CD4-positive, alpha-beta T cell (primary cell): ENCODE measurements at regions not wholly inside any gene's neighbourhood (a gene's known extent, or its start where the extent isn't known, plus 50 kb on each side); places are given as distances from the start of the nearest gene placed in this dataset.

Source experiments
- ATAC-seq: fragments of 200-7000 bp; cut with Tn5 transposase; one replicate; pipeline ENCODE4 v1.10.0; 2022; ENCODE audit warnings: mild to moderate bottlenecking; ENCODE audit not compliant: poor library complexity
- CTCF ChIA-PET: fragments of 350-600 bp; sonication (Branson Sonifier 250); formaldehyde crosslinking; loops from one replicate; lab custom pipeline; 2021; ENCODE audit warnings: antibody characterized with exemption, inconsistent platforms; lab: Charles Lee
- POLR2A ChIA-PET: fragments of 350-600 bp; sonication (Branson Sonifier 250); formaldehyde crosslinking; loops from one replicate; lab custom pipeline; 2021; ENCODE audit warnings: antibody characterized with exemption, inconsistent platforms; lab: Charles Lee
- DNase-seq, 14 experiments: peaks; one replicate each; pipeline ENCODE4 v3.0.0-alpha.2; 2013 to 2020; ENCODE audit warnings: mixed read lengths in 2 of 14
- H3K27ac ChIP-seq, 2 donors: one replicate each; pipeline versions ENCODE4 v1.5.1 to v1.7.0; 2013; ENCODE audit warnings: low read length in 2 of 2, low read depth in 1 of 2, mild to moderate bottlenecking in 1 of 2
- H3K27me3 ChIP-seq, 2 experiments: 1 replicate in 1 of 2; 2 replicates in 1 of 2; pipeline versions ENCODE4 v1.6.1 to v1.7.0; 2013; ENCODE audit warnings: low read length in 2 of 2, control low read depth in 1 of 2, mild to moderate bottlenecking in 1 of 2, moderate library complexity in 1 of 2; ENCODE audit not compliant: insufficient read depth in 2 of 2, control insufficient read depth in 1 of 2
- H3K36me3 ChIP-seq: one replicate; pipeline ENCODE4 v1.6.1; 2013; ENCODE audit warnings: low read length, control low read depth; ENCODE audit not compliant: insufficient read depth
- H3K4me1 ChIP-seq: one replicate; pipeline ENCODE4 v1.6.1; 2013; ENCODE audit warnings: low read length, control low read depth; ENCODE audit not compliant: insufficient read depth
- H3K4me3 ChIP-seq: one replicate; pipeline ENCODE4 v1.5.1; 2013; ENCODE audit warnings: mild to moderate bottlenecking, low read length, moderate library complexity
- H3K9me3 ChIP-seq, 2 experiments: 1 replicate in 1 of 2; 2 replicates in 1 of 2; pipeline versions ENCODE4 v1.6.1 to v1.7.0; 2013; ENCODE audit warnings: low read length in 2 of 2, mild to moderate bottlenecking in 2 of 2, control low read depth in 1 of 2, moderate library complexity in 1 of 2; ENCODE audit not compliant: control insufficient read depth in 1 of 2, insufficient read depth in 1 of 2
- H3K27ac Mint-ChIP-seq: one replicate; pipeline ENCODE4 v1.8.0; 2020; ENCODE audit warnings: mixed read lengths
- H3K27me3 Mint-ChIP-seq: one replicate; pipeline ENCODE4 v1.8.0; 2021; ENCODE audit warnings: mixed read lengths
- H3K36me3 Mint-ChIP-seq: one replicate; pipeline ENCODE4 v1.8.0; 2021; ENCODE audit warnings: low read depth, mixed read lengths
- H3K4me1 Mint-ChIP-seq: one replicate; pipeline ENCODE4 v1.8.0; 2021; ENCODE audit warnings: low read depth, mixed read lengths
- H3K4me3 Mint-ChIP-seq: one replicate; pipeline ENCODE4 v1.8.0; 2020; ENCODE audit warnings: mild to moderate bottlenecking, mixed read lengths
- H3K9me3 Mint-ChIP-seq: one replicate; pipeline ENCODE4 v1.8.0; 2020; ENCODE audit warnings: mixed read lengths
- intact Hi-C, 2 experiments: fragments of 100-400 bp; cut with DNase I in 1 of 2; cut with micrococcal nuclease in 1 of 2; formaldehyde crosslinking; loops; one replicate each; pipeline versions ENCODE4 v1.15.1 to v1.9.0; 2023 to 2025; cut with DNase I, micrococcal nuclease
- TF ChIP-seq, protein P1 (sequence below): fragments of 200-600 bp; IDR thresholded peaks from one replicate; pipeline ENCODE4 v1.8.0; 2022; ENCODE audit warnings: antibody characterized with exemption, mild to moderate bottlenecking

DNA sequence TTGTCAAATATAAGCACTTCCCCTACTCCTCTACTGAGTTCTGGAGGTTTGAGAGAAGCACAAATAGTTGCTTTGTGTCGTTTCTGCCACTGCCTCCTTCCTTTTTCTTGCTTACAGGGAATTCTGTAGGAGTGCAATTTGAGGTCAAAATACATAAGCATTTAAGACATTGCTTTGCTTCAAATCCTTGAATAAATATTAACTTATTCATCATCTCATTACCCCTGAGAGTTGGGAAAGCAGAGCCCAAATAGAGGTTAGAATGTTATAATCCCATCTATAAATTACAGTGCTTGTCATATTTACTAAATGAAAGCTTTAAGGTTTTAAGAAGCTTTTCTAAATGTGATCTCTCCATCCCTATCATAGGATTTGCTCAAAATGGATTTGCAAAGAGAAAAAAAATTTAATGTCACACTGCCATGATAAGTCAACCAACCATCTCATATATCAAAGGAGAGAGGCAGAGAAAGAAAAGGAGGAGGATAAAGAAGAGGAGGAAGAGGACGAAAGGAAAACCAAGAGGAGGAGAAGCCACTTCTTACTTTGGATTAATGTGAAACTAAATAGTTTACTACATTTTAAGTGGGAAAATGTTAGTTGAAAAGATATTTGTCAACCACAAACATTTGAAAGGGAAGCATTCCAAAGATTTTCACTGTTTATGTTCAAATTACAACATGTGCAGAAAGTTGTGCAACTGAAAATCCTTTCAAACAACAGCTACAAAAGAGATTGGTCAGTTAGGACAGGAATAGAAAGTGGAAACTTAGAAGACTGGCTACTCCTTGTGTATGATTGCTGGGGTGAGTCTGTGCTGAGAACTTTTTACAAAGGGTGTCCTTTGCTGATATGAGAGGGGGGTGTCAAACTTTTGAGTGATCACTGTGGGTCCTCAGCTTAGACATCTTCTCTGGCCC is 277.3 kb upstream of the FN1 start:
- H3K27ac ChIP-seq, result no peak overlapping the region
- no peaks in the 10 kb centered on the region for H3K4me1 ChIP-seq
- TF ChIP-seq, protein P1, sequence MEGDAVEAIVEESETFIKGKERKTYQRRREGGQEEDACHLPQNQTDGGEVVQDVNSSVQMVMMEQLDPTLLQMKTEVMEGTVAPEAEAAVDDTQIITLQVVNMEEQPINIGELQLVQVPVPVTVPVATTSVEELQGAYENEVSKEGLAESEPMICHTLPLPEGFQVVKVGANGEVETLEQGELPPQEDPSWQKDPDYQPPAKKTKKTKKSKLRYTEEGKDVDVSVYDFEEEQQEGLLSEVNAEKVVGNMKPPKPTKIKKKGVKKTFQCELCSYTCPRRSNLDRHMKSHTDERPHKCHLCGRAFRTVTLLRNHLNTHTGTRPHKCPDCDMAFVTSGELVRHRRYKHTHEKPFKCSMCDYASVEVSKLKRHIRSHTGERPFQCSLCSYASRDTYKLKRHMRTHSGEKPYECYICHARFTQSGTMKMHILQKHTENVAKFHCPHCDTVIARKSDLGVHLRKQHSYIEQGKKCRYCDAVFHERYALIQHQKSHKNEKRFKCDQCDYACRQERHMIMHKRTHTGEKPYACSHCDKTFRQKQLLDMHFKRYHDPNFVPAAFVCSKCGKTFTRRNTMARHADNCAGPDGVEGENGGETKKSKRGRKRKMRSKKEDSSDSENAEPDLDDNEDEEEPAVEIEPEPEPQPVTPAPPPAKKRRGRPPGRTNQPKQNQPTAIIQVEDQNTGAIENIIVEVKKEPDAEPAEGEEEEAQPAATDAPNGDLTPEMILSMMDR, result no peak
- no peaks in the 10 kb centered on the region for H3K36me3 ChIP-seq
- peaks cover 3% of the 10 kb centered on the region for H3K4me1 Mint-ChIP-seq
- ATAC-seq, result no peak
- no peaks in the 10 kb centered on the region for H3K9me3 ChIP-seq
- H3K27me3 ChIP-seq, result no peaks in the 10 kb centered on the region
- intact Hi-C loops, result no loop called here
- H3K9me3 Mint-ChIP-seq, result no peaks in the 10 kb centered on the region
- no peaks in the 10 kb centered on the region for H3K36me3 Mint-ChIP-seq
- H3K27ac Mint-ChIP-seq, result no peak overlapping the region
- no peak overlapping the region for H3K4me3 ChIP-seq
- no peaks in the 10 kb centered on the region for H3K27me3 Mint-ChIP-seq
- H3K4me3 Mint-ChIP-seq, result no peak overlapping the region
- ChIA-PET POLR2A (no interaction called here), CTCF (no interaction called here)
- no peak for DNase-seq

DNA sequence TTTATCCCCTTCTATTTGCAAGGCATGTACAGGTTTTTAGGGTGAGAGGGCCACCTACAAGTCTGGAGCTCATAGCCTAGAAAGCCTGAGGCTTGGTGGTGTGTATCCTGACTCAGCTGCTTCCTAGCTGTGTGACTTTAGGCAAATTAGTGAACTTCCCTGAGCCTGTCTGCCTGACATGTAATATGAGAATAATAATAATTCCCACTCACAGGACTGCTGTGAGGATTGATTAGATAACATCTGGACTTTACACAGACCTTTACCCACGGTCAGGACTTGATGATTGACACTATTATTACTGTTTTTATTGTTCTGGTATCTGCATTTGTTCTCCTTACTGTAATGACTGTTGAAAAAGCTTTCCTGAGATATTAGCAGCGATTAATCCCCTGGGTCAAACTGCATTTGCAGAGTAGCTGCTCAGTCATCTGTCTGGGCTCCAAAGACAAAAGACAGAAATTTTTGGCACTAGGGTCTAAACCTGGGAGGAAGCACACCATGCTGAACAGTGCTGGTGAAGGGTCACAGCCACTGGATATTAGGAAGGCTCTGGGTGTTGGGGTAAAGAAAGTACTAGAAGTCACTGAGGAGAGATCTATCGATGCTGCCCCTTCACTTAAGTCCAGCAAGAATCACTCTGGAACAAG is 276.5 kb upstream of the FN1 start:
- ChIA-PET CTCF (no interaction called here), POLR2A (no interaction called here)
- Histone ChIP-seq H3K36me3 (no peaks in the 10 kb centered on the region), H3K27ac (no peak overlapping the region), H3K4me1 (no peaks in the 10 kb centered on the region), H3K27me3 (no peaks in the 10 kb centered on the region), H3K9me3 (no peaks in the 10 kb centered on the region), H3K4me3 (no peak overlapping the region)
- no peak for DNase-seq
- Mint-ChIP-seq H3K9me3 (no peaks in the 10 kb centered on the region), H3K27ac (no peak overlapping the region), H3K4me3 (no peak overlapping the region), H3K36me3 (no peaks in the 10 kb centered on the region), H3K4me1 (no peaks in the 10 kb centered on the region), H3K27me3 (no peaks in the 10 kb centered on the region)
- TF ChIP-seq, protein P1, result no peak
- intact Hi-C loops, result no loop called here
- no peak for ATAC-seq

DNA sequence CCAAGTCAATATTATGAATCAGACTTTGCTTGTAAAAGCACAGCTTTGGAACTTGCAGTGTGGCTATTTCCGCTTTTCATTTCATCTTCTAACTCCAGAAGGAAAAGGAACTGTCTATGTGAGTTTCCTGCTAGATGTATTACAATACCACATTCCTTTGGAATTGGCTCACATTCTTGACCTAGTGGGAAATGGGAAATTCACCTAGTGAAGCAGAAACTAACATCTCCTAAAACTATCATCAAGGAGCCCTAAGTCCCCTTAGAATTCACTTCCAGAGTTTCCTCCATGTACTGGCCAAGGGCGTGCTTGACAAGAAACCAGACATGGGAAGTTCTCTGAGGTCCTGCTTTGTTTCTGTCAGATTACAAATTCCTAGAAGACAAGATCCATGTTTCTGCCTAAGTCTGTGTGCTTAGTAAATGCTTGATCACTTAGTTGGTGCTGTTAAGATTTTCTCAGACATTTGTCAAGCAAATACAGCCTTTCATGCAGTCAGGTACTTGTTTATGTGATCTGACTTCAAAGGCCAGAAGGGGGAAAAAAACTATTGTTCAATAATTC is 275.7 kb upstream of the FN1 start:
- H3K4me1 Mint-ChIP-seq, result no peaks in the 10 kb centered on the region
- H3K36me3 ChIP-seq, result no peaks in the 10 kb centered on the region
- no peak overlapping the region for H3K4me3 ChIP-seq
- H3K9me3 Mint-ChIP-seq, result no peaks in the 10 kb centered on the region
- no peaks in the 10 kb centered on the region for H3K4me1 ChIP-seq
- ChIA-PET POLR2A (no interaction called here), CTCF (no interaction called here)
- TF ChIP-seq, protein P1, result no peak
- intact Hi-C loops, result no loop called here
- H3K27me3 ChIP-seq, result no peaks in the 10 kb centered on the region
- DNase-seq (peak in 1 of 14 experiments; percentile 8), ATAC-seq (no peak)
- no peaks in the 10 kb centered on the region for H3K9me3 ChIP-seq
- no peaks in the 10 kb centered on the region for H3K36me3 Mint-ChIP-seq
- no peak overlapping the region for H3K4me3 Mint-ChIP-seq
- H3K27ac ChIP-seq, result no peak overlapping the region
- no peaks in the 10 kb centered on the region for H3K27me3 Mint-ChIP-seq
- H3K27ac Mint-ChIP-seq, result no peak overlapping the region
